PC-3 (cell line): ENCODE measurements at regions not wholly inside any gene's neighbourhood (a gene's known extent, or its start where the extent isn't known, plus 50 kb on each side); places are given as distances from the start of the nearest gene placed in this dataset.

Experiments
- ATAC-seq: fragments of 200-7000 bp; cut with Tn5 transposase; 2 replicates; pipeline ENCODE4 v1.9.1; 2020; ENCODE audit warnings: mild to moderate bottlenecking, moderate library complexity
- BruUV-seq: library from RNA; stranded (reverse); fragments of 400-500 nt; replicated peaks from 2 replicates; lab custom pipeline; 2021; lab: Mats Ljungman, UMichigan
- CTCF ChIA-PET: fragments of 300-600 bp; sonication (Branson Sonifier 250); formaldehyde crosslinking; loops from one replicate; lab custom pipeline; 2022; ENCODE audit warnings: antibody characterized with exemption; lab: Charles Lee
- POLR2A ChIA-PET: fragments of 300-600 bp; sonication (Branson Sonifier 250); formaldehyde crosslinking; loops from one replicate; lab custom pipeline; 2022; ENCODE audit warnings: antibody characterized with exemption; ENCODE audit not compliant: unreplicated experiment; lab: Charles Lee
- DNase-seq: peaks from one replicate; pipeline ENCODE4 v3.0.0-alpha.2; 2015
- H2AFZ ChIP-seq: fragments of 300-600 bp; sonication (generic); 2 replicates; pipeline ENCODE4 v1.6.0; 2016; ENCODE audit warnings: antibody characterized with exemption, low read length
- H3F3A ChIP-seq: fragments of 300-600 bp; sonication (generic); one replicate; pipeline ENCODE4 v1.6.0; 2017; ENCODE audit warnings: antibody characterized with exemption, low read length, control low read depth, mild to moderate bottlenecking; ENCODE audit not compliant: unreplicated experiment
- H3K27ac ChIP-seq: fragments of 300-600 bp; sonication (generic); 2 replicates; pipeline ENCODE4 v1.5.1; 2016; ENCODE audit warnings: mild to moderate bottlenecking, low read length
- H3K27me3 ChIP-seq: fragments of 300-600 bp; sonication (generic); 2 replicates; pipeline ENCODE4 v1.6.1; 2016; ENCODE audit warnings: low read length, mixed read lengths
- H3K36me3 ChIP-seq: fragments of 300-600 bp; sonication (generic); 2 replicates; pipeline ENCODE4 v1.6.1; 2016; ENCODE audit warnings: low read depth, mixed run types, low read length, mixed read lengths
- H3K4me1 ChIP-seq: fragments of 300-600 bp; sonication (generic); 2 replicates; pipeline ENCODE4 v1.5.1; 2016; ENCODE audit warnings: low read length; ENCODE audit not compliant: insufficient read depth
- H3K4me2 ChIP-seq: fragments of 300-600 bp; sonication (generic); 2 replicates; pipeline ENCODE4 v1.6.0; 2016; ENCODE audit warnings: low read length
- H3K4me3 ChIP-seq: fragments of 300-600 bp; sonication (generic); 2 replicates; pipeline ENCODE4 v1.5.1; 2016; ENCODE audit warnings: mild to moderate bottlenecking, low read length, mixed read lengths
- H3K79me2 ChIP-seq: fragments of 300-600 bp; sonication (generic); 2 replicates; pipeline ENCODE4 v1.6.1; 2017; ENCODE audit warnings: low read length, mixed read lengths
- H3K9ac ChIP-seq: fragments of 300-600 bp; sonication (generic); 2 replicates; pipeline ENCODE4 v1.6.0; 2016; ENCODE audit warnings: mild to moderate bottlenecking, low read length
- H3K9me2 ChIP-seq: fragments of 300-600 bp; sonication (generic); replicated peaks from 2 replicates; pipeline ENCODE4 v1.6.1; 2016; ENCODE audit warnings: mixed run types, low read length, mixed read lengths
- H3K9me3 ChIP-seq: fragments of 300-600 bp; sonication (generic); 2 replicates; pipeline ENCODE4 v1.6.1; 2016; ENCODE audit warnings: low read length, mixed read lengths
- H4K20me1 ChIP-seq: fragments of 300-600 bp; sonication (generic); 2 replicates; pipeline ENCODE4 v1.6.1; 2016; ENCODE audit warnings: low read length, mixed read lengths
- CTCF ChIP-seq: fragments of 300-600 bp; sonication (generic); conservative IDR thresholded peaks from 2 replicates; pipeline ENCODE4 v1.5.1; 2017; ENCODE audit warnings: antibody characterized with exemption, low read depth, mild to moderate bottlenecking, low read length
- EZH2 ChIP-seq: fragments of 300-600 bp; sonication (generic); IDR thresholded peaks from one replicate; pipeline ENCODE4 v1.6.1; 2017; ENCODE audit warnings: antibody characterized with exemption, mild to moderate bottlenecking, low read length; ENCODE audit not compliant: unreplicated experiment
- EZH2phosphoT487 ChIP-seq: fragments of 300-600 bp; sonication (generic); IDR thresholded peaks from 2 replicates; pipeline ENCODE4 v1.6.1; 2018; ENCODE audit warnings: mild to moderate bottlenecking, antibody characterized with exemption, low read length, borderline replicate concordance
- intact Hi-C: fragments of 100-400 bp; cut with micrococcal nuclease; formaldehyde crosslinking; loops from 2 replicates; pipeline ENCODE4 v1.9.0; 2023

- H4K20me1 ChIP-seq: no peaks in the 10 kb centered on the region
- no peaks in the 10 kb centered on the region for H3K36me3 ChIP-seq
- H3K9me3 ChIP-seq: no peaks in the 10 kb centered on the region
- H3F3A ChIP-seq: no peaks in the 10 kb centered on the region
- H3K4me3 ChIP-seq: no peak overlapping the region
- BruUV-seq: no TSS peak
- no peak overlapping the region for H3K9ac ChIP-seq
- H2AFZ ChIP-seq: no peak overlapping the region
- TF ChIP-seq CTCF (no peak), EZH2 (no peak), EZH2phosphoT487 (no peak)
- no peak overlapping the region for H3K4me2 ChIP-seq
- H3K27ac ChIP-seq: no peak overlapping the region
- DNase-seq (no peak), ATAC-seq (no peak)
- no peaks in the 10 kb centered on the region for H3K79me2 ChIP-seq
- no peaks in the 10 kb centered on the region for H3K27me3 ChIP-seq
- POLR2A ChIA-PET: no interaction called here
- CTCF ChIA-PET: no interaction called here
- H3K9me2 ChIP-seq: no peaks in the 10 kb centered on the region
- peaks cover 4% of the 10 kb centered on the region; the same call in 1 of the 2 replicates for H3K4me1 ChIP-seq
- intact Hi-C loops: no loop called here
Measured at GRCh38 chr2:236981701-236982485, 103.8 kb upstream of the COPS8 start.

GRCh38 chr2:236982693-236983455, 102.8 kb upstream of the COPS8 start:
- no peaks in the 10 kb centered on the region for H3K9me2 ChIP-seq
- BruUV-seq: no TSS peak
- no peak overlapping the region for H3K9ac ChIP-seq
- CTCF ChIA-PET: no interaction called here
- no peaks in the 10 kb centered on the region for H3K79me2 ChIP-seq
- no peak overlapping the region for H2AFZ ChIP-seq
- POLR2A ChIA-PET: no interaction called here
- TF ChIP-seq EZH2phosphoT487: no peak
- TF ChIP-seq EZH2: no peak
- no peak for TF ChIP-seq CTCF
- H3K9me3 ChIP-seq: no peaks in the 10 kb centered on the region
- no peak overlapping the region for H3K27ac ChIP-seq
- H3K36me3 ChIP-seq: no peaks in the 10 kb centered on the region
- H4K20me1 ChIP-seq: no peaks in the 10 kb centered on the region
- no peaks in the 10 kb centered on the region for H3K27me3 ChIP-seq
- intact Hi-C loops: no loop called here
- no peak for DNase-seq
- no peak overlapping the region for H3K4me3 ChIP-seq
- H3K4me2 ChIP-seq: no peak overlapping the region
- peaks cover 4% of the 10 kb centered on the region; the same call in 1 of the 2 replicates for H3K4me1 ChIP-seq
- no peaks in the 10 kb centered on the region for H3F3A ChIP-seq
- no peak for ATAC-seq
